NCI-H2196 treated with DMSO at 0.1 percent for 48 hours (cell line): ENCODE measurements at regions not wholly inside any gene's neighbourhood (a gene's known extent, or its start where the extent isn't known, plus 50 kb on each side); places are given as distances from the start of the nearest gene placed in this dataset.

Experiments
- DNase-seq: peaks from one replicate; lab custom pipeline; 2025; ENCODE audit not compliant: unreplicated experiment; lab: John Stamatoyannopoulos, UW

DNA sequence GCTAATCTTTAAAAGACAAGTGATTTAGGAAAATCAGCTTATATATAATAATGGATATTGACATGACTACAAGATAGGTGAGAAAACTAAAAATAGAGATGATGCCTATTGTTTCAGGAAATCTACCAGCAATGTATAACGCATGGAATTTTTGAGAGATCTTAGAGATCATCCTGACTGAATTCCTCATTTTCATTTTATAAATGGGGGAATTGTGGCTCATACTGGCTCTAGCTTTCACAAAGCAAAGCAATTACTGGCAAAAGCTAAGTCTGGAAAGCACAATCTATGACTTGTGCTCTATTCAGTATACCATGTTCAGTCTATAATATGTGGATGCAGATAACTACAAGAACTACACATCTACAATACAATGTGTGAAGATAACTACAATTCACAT, 51.9 kb upstream of the FANCL start:
- no peak for DNase-seq

DNA sequence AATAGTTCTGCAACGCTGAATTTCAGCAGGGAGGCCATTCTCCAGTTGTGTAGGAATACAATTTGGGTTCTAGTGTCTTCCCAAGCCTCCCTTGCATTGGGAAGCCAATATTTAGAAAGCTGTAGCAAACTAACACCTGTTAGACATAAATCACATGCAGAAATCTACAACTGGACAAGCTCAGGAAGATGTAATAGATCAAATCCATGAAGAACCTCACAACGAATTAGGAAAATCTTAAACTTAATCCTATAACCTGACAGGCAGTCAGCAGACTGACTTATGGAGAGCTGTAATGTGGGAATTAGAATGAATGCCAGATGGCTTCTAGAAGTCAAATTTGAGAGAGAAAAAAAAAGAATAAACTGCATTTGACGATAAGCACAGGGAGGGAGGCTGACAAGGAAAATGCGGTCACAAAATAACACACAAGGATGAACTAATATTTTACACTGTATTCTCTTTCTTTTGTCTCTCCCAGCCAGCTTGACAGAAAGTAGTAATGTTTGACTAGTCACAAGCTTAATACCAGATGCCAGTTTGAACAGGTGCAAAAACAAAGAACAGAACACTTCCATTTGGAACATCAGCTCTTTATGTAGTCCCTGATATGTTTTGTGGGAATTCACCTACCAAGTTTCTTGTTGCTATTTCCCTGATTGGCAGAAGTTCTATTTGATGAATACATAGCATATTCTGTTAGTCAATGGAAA, 50.8 kb upstream of the FANCL start:
- DNase-seq: no peak
